Suprapubic skin (tissue), 4 donors: ENCODE measurements at regions not wholly inside any gene's neighbourhood (a gene's known extent, or its start where the extent isn't known, plus 50 kb on each side); places are given as distances from the start of the nearest gene placed in this dataset.
A peak's percentile ranks its signal among the peaks of the same experiment; 100 is the strongest.

Source experiments
- POLR2A ChIP-seq, 2 donors: fragments of 450-650 bp; IDR thresholded peaks; one replicate each; pipeline ENCODE4 v1.6.1; 2017; ENCODE audit warnings: antibody characterized with exemption in 2 of 2, mild to moderate bottlenecking in 2 of 2, moderate library complexity in 2 of 2
- POLR2AphosphoS5 ChIP-seq, 3 donors: sonication (generic); formaldehyde crosslinking; IDR thresholded peaks; one replicate each; pipeline ENCODE4 v1.6.1; 2017; ENCODE audit warnings: antibody characterized with exemption in 3 of 3
- TF ChIP-seq, protein P1 (sequence below), 2 donors: fragments of 200-600 bp in 1 of 2; fragments of 450-650 bp in 1 of 2; sonication (generic) in 1 of 2; IDR thresholded peaks; one replicate each; pipeline ENCODE4 v1.5.1; 2016 to 2019; ENCODE audit warnings: antibody characterized with exemption in 2 of 2, mild to moderate bottlenecking in 1 of 2, moderate library complexity in 1 of 2

- TF ChIP-seq, protein P1, sequence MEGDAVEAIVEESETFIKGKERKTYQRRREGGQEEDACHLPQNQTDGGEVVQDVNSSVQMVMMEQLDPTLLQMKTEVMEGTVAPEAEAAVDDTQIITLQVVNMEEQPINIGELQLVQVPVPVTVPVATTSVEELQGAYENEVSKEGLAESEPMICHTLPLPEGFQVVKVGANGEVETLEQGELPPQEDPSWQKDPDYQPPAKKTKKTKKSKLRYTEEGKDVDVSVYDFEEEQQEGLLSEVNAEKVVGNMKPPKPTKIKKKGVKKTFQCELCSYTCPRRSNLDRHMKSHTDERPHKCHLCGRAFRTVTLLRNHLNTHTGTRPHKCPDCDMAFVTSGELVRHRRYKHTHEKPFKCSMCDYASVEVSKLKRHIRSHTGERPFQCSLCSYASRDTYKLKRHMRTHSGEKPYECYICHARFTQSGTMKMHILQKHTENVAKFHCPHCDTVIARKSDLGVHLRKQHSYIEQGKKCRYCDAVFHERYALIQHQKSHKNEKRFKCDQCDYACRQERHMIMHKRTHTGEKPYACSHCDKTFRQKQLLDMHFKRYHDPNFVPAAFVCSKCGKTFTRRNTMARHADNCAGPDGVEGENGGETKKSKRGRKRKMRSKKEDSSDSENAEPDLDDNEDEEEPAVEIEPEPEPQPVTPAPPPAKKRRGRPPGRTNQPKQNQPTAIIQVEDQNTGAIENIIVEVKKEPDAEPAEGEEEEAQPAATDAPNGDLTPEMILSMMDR (IDR thresholded peaks at IDR 0.05): peak; percentile 11 to 47
- TF ChIP-seq POLR2AphosphoS5 (IDR thresholded peaks at IDR 0.05): no peak
- TF ChIP-seq POLR2A (IDR thresholded peaks at IDR 0.05): no peak
These were observed 115.2 kb upstream of the LNX1 start for GRCh38 chr4:53706422-53707032.
